HCT116 (cell line): ENCODE measurements at regions not wholly inside any gene's neighbourhood (a gene's known extent, or its start where the extent isn't known, plus 50 kb on each side); places are given as distances from the start of the nearest gene placed in this dataset.

Experiments
- ATAC-seq: fragments of 200-7000 bp; cut with Tn5 transposase; 2 replicates; pipeline ENCODE4 v1.9.1; 2020; ENCODE audit warnings: mild to moderate bottlenecking, moderate library complexity
- BruUV-seq: library from RNA; stranded (reverse); fragments of 400-500 nt; replicated peaks from 2 replicates; lab custom pipeline; 2021; lab: Mats Ljungman, UMichigan
- CTCF ChIA-PET: fragments of 300-600 bp; sonication (Branson Sonifier 250); formaldehyde crosslinking; loops from one replicate; lab custom pipeline; 2021; ENCODE audit warnings: antibody characterized with exemption; lab: Charles Lee
- POLR2A ChIA-PET: fragments of 300-600, 350-600 bp; sonication (Branson Sonifier 250); formaldehyde crosslinking; loops from one replicate; lab custom pipeline; 2021; ENCODE audit warnings: antibody characterized with exemption; lab: Charles Lee
- RAD21 ChIA-PET, 2 experiments: fragments of 300-600 bp; sonication (Branson Sonifier 250); formaldehyde crosslinking; loops; one replicate each; lab custom pipeline; 2023; ENCODE audit warnings: low total read pairs in 2 of 2; ENCODE audit not compliant: uncharacterized antibody in 2 of 2, unreplicated experiment in 2 of 2, low non-redundant PET in 1 of 2; lab: Charles Lee
- DNase-seq: peaks from one replicate; pipeline ENCODE4 v3.0.0-alpha.2; 2010; ENCODE audit warnings: low read depth, low spot score
- H2AFZ ChIP-seq: fragments of 200-600 bp; shearing (Covaris generic), sonication (generic); 2 replicates; pipeline ENCODE4 v1.6.1; 2017; ENCODE audit warnings: low read depth, mixed run types, mixed read lengths, antibody characterized with exemption, low read length; ENCODE audit not compliant: poor library complexity, severe bottlenecking
- H3K27ac ChIP-seq: 2 replicates; pipeline ENCODE4 v1.5.1; 2012; ENCODE audit warnings: low read depth, low read length
- H3K27me3 ChIP-seq: fragments of 200-600 bp; sonication (generic); 2 replicates; pipeline ENCODE4 v1.6.1; 2016; ENCODE audit warnings: mixed run types, low read length, mixed read lengths; ENCODE audit not compliant: insufficient read depth
- H3K36me3 ChIP-seq, 2 experiments: fragments of 200-500 bp in 1 of 2; fragments of 200-600 bp in 1 of 2; sonication (Bioruptor generic) in 1 of 2; sonication (generic) in 1 of 2; 2 replicates each; pipeline versions ENCODE4 v1.5.1 to v1.6.1; 2014 to 2016; ENCODE audit warnings: low read length in 2 of 2, inconsistent platforms in 1 of 2, mixed read lengths in 1 of 2, mixed run types in 1 of 2; ENCODE audit not compliant: insufficient read depth in 2 of 2, control insufficient read depth in 1 of 2
- H3K4me1 ChIP-seq, 2 experiments: fragments of 200-600 bp in 1 of 2; sonication (generic) in 1 of 2; 2 replicates each; pipeline versions ENCODE4 v1.5.1 to v1.6.1; 2012 to 2017; ENCODE audit warnings: low read length in 2 of 2, inconsistent platforms in 1 of 2, mild to moderate bottlenecking in 1 of 2, mixed read lengths in 1 of 2, mixed run types in 1 of 2, moderate library complexity in 1 of 2; ENCODE audit not compliant: insufficient read depth in 2 of 2, control insufficient read depth in 1 of 2
- H3K4me2 ChIP-seq: fragments of 200-600 bp; sonication (generic); 2 replicates; pipeline ENCODE4 v1.6.1; 2017; ENCODE audit warnings: mixed run types, low read length, mixed read lengths
- H3K4me3 ChIP-seq, 2 experiments: fragments of 200-600 bp in 1 of 2; sonication (generic) in 1 of 2; replicated peaks in 1 of 2; 2 replicates each; pipeline ENCODE4 v1.5.1; 2011 to 2016; ENCODE audit warnings: low read length in 2 of 2, control low read depth in 1 of 2, low read depth in 1 of 2, mild to moderate bottlenecking in 1 of 2, mixed read lengths in 1 of 2, mixed run types in 1 of 2
- H3K79me2 ChIP-seq: fragments of 200-600 bp; sonication (generic); 2 replicates; pipeline ENCODE4 v1.6.1; 2017; ENCODE audit warnings: mild to moderate bottlenecking, mixed run types, low read length, moderate library complexity, mixed read lengths; ENCODE audit not compliant: insufficient read depth
- H3K9ac ChIP-seq: fragments of 200-600 bp; sonication (generic); 2 replicates; pipeline ENCODE4 v1.6.1; 2016; ENCODE audit warnings: low read length, mixed read lengths
- H3K9me2 ChIP-seq: fragments of 200-600 bp; sonication (generic), shearing (Covaris generic); 2 replicates; pipeline ENCODE4 v1.6.1; 2017; ENCODE audit warnings: mixed run types, mild to moderate bottlenecking, moderate library complexity; ENCODE audit not compliant: insufficient read depth
- H3K9me3 ChIP-seq, 2 experiments: fragments of 200-500 bp in 1 of 2; fragments of 200-600 bp in 1 of 2; sonication (Bioruptor generic) in 1 of 2; sonication (generic) in 1 of 2; 2 replicates each; pipeline ENCODE4 v1.6.1; 2014 to 2017; ENCODE audit warnings: low read length in 2 of 2, mixed read lengths in 2 of 2, inconsistent platforms in 1 of 2, low read depth in 1 of 2, mild to moderate bottlenecking in 1 of 2, mixed run types in 1 of 2, moderate library complexity in 1 of 2; ENCODE audit not compliant: control insufficient read depth in 1 of 2, insufficient read depth in 1 of 2
- H4K20me1 ChIP-seq: fragments of 200-600 bp; sonication (generic), shearing (Covaris generic); 2 replicates; pipeline ENCODE4 v1.6.1; 2017; ENCODE audit warnings: mixed run types, mild to moderate bottlenecking, moderate library complexity; ENCODE audit not compliant: insufficient read depth
- CEBPB ChIP-seq: IDR thresholded peaks from 2 replicates; pipeline ENCODE4 v1.6.1; 2012; ENCODE audit warnings: low read depth
- CTCF ChIP-seq, 3 experiments: fragments of 200-600 bp in 1 of 3; sonication (generic) in 1 of 3; IDR thresholded peaks in 2 of 3; conservative IDR thresholded peaks in 1 of 3; 2 replicates each; pipeline ENCODE4 v1.5.1; 2012 to 2017; ENCODE audit warnings: low read depth in 2 of 3, low read length in 2 of 3, antibody characterized with exemption in 1 of 3, borderline replicate concordance in 1 of 3, control low read depth in 1 of 3, mild to moderate bottlenecking in 1 of 3, mixed read lengths in 1 of 3, mixed run types in 1 of 3, moderate library complexity in 1 of 3; ENCODE audit not compliant: insufficient read depth in 1 of 3
- EGR1 ChIP-seq: IDR thresholded peaks from 2 replicates; pipeline ENCODE4 v1.6.1; 2012; ENCODE audit warnings: low read depth
- EZH2 ChIP-seq: fragments of 200-600 bp; sonication (generic); IDR thresholded peaks from 2 replicates; pipeline ENCODE4 v1.6.1; 2017; ENCODE audit warnings: antibody characterized with exemption, mixed run types
- EZH2phosphoT487 ChIP-seq: fragments of 200-600 bp; IDR thresholded peaks from 2 replicates; pipeline ENCODE4 v1.6.1; 2018; ENCODE audit warnings: antibody characterized with exemption, borderline replicate concordance
- JUND ChIP-seq: IDR thresholded peaks from 2 replicates; pipeline ENCODE4 v1.6.1; 2012
- RAD21 ChIP-seq: IDR thresholded peaks from 2 replicates; pipeline ENCODE4 v1.6.1; 2012; ENCODE audit warnings: low read depth, mild to moderate bottlenecking
- REST ChIP-seq: IDR thresholded peaks from 2 replicates; pipeline ENCODE4 v1.6.1; 2012; ENCODE audit warnings: low read depth
- SRF ChIP-seq: IDR thresholded peaks from 2 replicates; pipeline ENCODE4 v1.6.1; 2012; ENCODE audit warnings: low read depth
- YY1 ChIP-seq: IDR thresholded peaks from 2 replicates; pipeline ENCODE4 v1.6.1; 2011; ENCODE audit warnings: low read length, low read depth, moderate library complexity, mild to moderate bottlenecking; ENCODE audit not compliant: insufficient replicate concordance; ENCODE audit errors: extremely low read depth
- ZBTB33 ChIP-seq: IDR thresholded peaks from 2 replicates; pipeline ENCODE4 v1.6.1; 2011; ENCODE audit warnings: mild to moderate bottlenecking, low read length, moderate library complexity; ENCODE audit not compliant: insufficient replicate concordance; ENCODE audit errors: extremely low read depth
- intact Hi-C: fragments of 100-400 bp; cut with micrococcal nuclease; formaldehyde crosslinking; loops from 2 replicates; pipeline ENCODE4 v1.10.0; 2022

GRCh38 chr5:63401436-63402046 is 560.7 kb downstream of the HTR1A start:
- Histone ChIP-seq H3K4me3 (no peak overlapping the region), H3K79me2 (no peaks in the 10 kb centered on the region), H2AFZ (no peak overlapping the region), H3K9me3 (peaks cover 0 to 12% of the 10 kb centered on the region in 2 experiments; a peak in 2 of 4 replicates), H3K9me2 (no peaks in the 10 kb centered on the region), H3K36me3 (no peaks in the 10 kb centered on the region), H3K4me1 (no peaks in the 10 kb centered on the region), H3K4me2 (no peak overlapping the region), H4K20me1 (no peaks in the 10 kb centered on the region), H3K27me3 (no peaks in the 10 kb centered on the region), H3K27ac (no peak overlapping the region), H3K9ac (no peak overlapping the region)
- POLR2A ChIA-PET = no interaction called here
- TF ChIP-seq EZH2phosphoT487 (no peak), EZH2 (no peak), SRF (no peak), CTCF (IDR thresholded peaks at IDR 0.05 in 2 of 3, conservative IDR thresholded peaks at IDR 0.05 in 1 of 3; ENCODE audit: borderline replicate concordance in 1 of 3, insufficient read depth in 1 of 3, low read depth in 2 of 3, low read length in 2 of 3) (peak; percentile 19 to 72 (median 61); a peak in 5 of 6 replicates), CEBPB (no peak), RAD21 (peak; percentile 53), EGR1 (no peak)
- DNase-seq (peak; percentile 6), ATAC-seq (peak; percentile 55; the same call in 1 of the 2 replicates)
- BruUV-seq = no TSS peak
- CTCF ChIA-PET = no interaction called here
- intact Hi-C loops = loop anchor here (1.0 kb wide), 2 partner anchors 562 to 807 kb away; no protein-coding TSS in a partner anchor
- RAD21 ChIA-PET = no interaction called here

- intact Hi-C loops = no loop called here
- no peak overlapping the region for H3K4me3 ChIP-seq
- DNase-seq = no peak
- no peak for TF ChIP-seq YY1
- no peak for TF ChIP-seq EZH2
- no peak for TF ChIP-seq REST
- no peak for TF ChIP-seq ZBTB33
- TF ChIP-seq JUND = no peak
- no peak for TF ChIP-seq RAD21
- TF ChIP-seq, all 23 proteins: peak for 0
- Histone ChIP-seq H3K27ac (no peak overlapping the region), H4K20me1 (no peaks in the 10 kb centered on the region), H3K9me3 (peaks cover 0 to 12% of the 10 kb centered on the region in 2 experiments; a peak in 2 of 4 replicates), H3K4me1 (no peaks in the 10 kb centered on the region), H3K79me2 (no peaks in the 10 kb centered on the region), H3K9ac (no peak overlapping the region), H3K27me3 (no peaks in the 10 kb centered on the region), H3K36me3 (no peaks in the 10 kb centered on the region), H2AFZ (no peak overlapping the region), H3K4me2 (no peak overlapping the region), H3K9me2 (no peaks in the 10 kb centered on the region)
- ChIA-PET RAD21 (no interaction called here), POLR2A (no interaction called here), CTCF (no interaction called here)
- no TSS peak for BruUV-seq
- ATAC-seq = no peak
Measured at GRCh38 chr5:63400079-63400478, 562.2 kb downstream of the HTR1A start.
